CD4-positive, alpha-beta T cell (primary cell): ENCODE measurements at regions not wholly inside any gene's neighbourhood (a gene's known extent, or its start where the extent isn't known, plus 50 kb on each side); places are given as distances from the start of the nearest gene placed in this dataset.

ENCODE experiments used
- ATAC-seq: fragments of 200-7000 bp; cut with Tn5 transposase; one replicate; pipeline ENCODE4 v1.10.0; 2022; ENCODE audit warnings: mild to moderate bottlenecking; ENCODE audit not compliant: poor library complexity
- CTCF ChIA-PET: fragments of 350-600 bp; sonication (Branson Sonifier 250); formaldehyde crosslinking; loops from one replicate; lab custom pipeline; 2021; ENCODE audit warnings: antibody characterized with exemption, inconsistent platforms; lab: Charles Lee
- POLR2A ChIA-PET: fragments of 350-600 bp; sonication (Branson Sonifier 250); formaldehyde crosslinking; loops from one replicate; lab custom pipeline; 2021; ENCODE audit warnings: antibody characterized with exemption, inconsistent platforms; lab: Charles Lee
- DNase-seq, 14 experiments: peaks; one replicate each; pipeline ENCODE4 v3.0.0-alpha.2; 2013 to 2020; ENCODE audit warnings: mixed read lengths in 2 of 14
- H3K27ac ChIP-seq, 2 donors: one replicate each; pipeline versions ENCODE4 v1.5.1 to v1.7.0; 2013; ENCODE audit warnings: low read length in 2 of 2, low read depth in 1 of 2, mild to moderate bottlenecking in 1 of 2
- H3K27me3 ChIP-seq, 2 experiments: 1 replicate in 1 of 2; 2 replicates in 1 of 2; pipeline versions ENCODE4 v1.6.1 to v1.7.0; 2013; ENCODE audit warnings: low read length in 2 of 2, control low read depth in 1 of 2, mild to moderate bottlenecking in 1 of 2, moderate library complexity in 1 of 2; ENCODE audit not compliant: insufficient read depth in 2 of 2, control insufficient read depth in 1 of 2
- H3K36me3 ChIP-seq: one replicate; pipeline ENCODE4 v1.6.1; 2013; ENCODE audit warnings: low read length, control low read depth; ENCODE audit not compliant: insufficient read depth
- H3K4me1 ChIP-seq: one replicate; pipeline ENCODE4 v1.6.1; 2013; ENCODE audit warnings: low read length, control low read depth; ENCODE audit not compliant: insufficient read depth
- H3K4me3 ChIP-seq: one replicate; pipeline ENCODE4 v1.5.1; 2013; ENCODE audit warnings: mild to moderate bottlenecking, low read length, moderate library complexity
- H3K9me3 ChIP-seq, 2 experiments: 1 replicate in 1 of 2; 2 replicates in 1 of 2; pipeline versions ENCODE4 v1.6.1 to v1.7.0; 2013; ENCODE audit warnings: low read length in 2 of 2, mild to moderate bottlenecking in 2 of 2, control low read depth in 1 of 2, moderate library complexity in 1 of 2; ENCODE audit not compliant: control insufficient read depth in 1 of 2, insufficient read depth in 1 of 2
- H3K27ac Mint-ChIP-seq: one replicate; pipeline ENCODE4 v1.8.0; 2020; ENCODE audit warnings: mixed read lengths
- H3K27me3 Mint-ChIP-seq: one replicate; pipeline ENCODE4 v1.8.0; 2021; ENCODE audit warnings: mixed read lengths
- H3K36me3 Mint-ChIP-seq: one replicate; pipeline ENCODE4 v1.8.0; 2021; ENCODE audit warnings: low read depth, mixed read lengths
- H3K4me1 Mint-ChIP-seq: one replicate; pipeline ENCODE4 v1.8.0; 2021; ENCODE audit warnings: low read depth, mixed read lengths
- H3K4me3 Mint-ChIP-seq: one replicate; pipeline ENCODE4 v1.8.0; 2020; ENCODE audit warnings: mild to moderate bottlenecking, mixed read lengths
- H3K9me3 Mint-ChIP-seq: one replicate; pipeline ENCODE4 v1.8.0; 2020; ENCODE audit warnings: mixed read lengths
- intact Hi-C, 2 experiments: fragments of 100-400 bp; cut with DNase I in 1 of 2; cut with micrococcal nuclease in 1 of 2; formaldehyde crosslinking; loops; one replicate each; pipeline versions ENCODE4 v1.15.1 to v1.9.0; 2023 to 2025; cut with DNase I, micrococcal nuclease
- TF ChIP-seq, protein P1 (sequence below): fragments of 200-600 bp; IDR thresholded peaks from one replicate; pipeline ENCODE4 v1.8.0; 2022; ENCODE audit warnings: antibody characterized with exemption, mild to moderate bottlenecking

DNA sequence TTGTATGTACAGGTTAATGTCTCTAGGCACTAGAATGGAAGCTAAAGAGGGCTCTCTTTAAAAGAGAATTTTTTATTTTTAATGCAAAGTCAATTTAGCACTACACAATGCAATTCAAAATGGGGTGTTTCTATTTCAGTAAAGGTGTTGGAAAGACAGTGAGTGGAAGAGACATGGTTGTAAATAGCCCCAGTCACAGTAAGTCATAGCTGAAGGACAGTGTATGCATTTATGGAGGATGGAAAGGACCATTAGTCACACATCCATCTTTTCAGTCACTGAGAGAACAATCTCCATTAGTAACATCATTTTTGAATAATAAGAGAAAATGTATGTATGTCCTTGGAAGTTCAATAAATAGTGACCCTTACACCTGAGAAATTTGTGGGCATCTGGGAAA lies 148.0 kb downstream of the PDHA2 start:
- intact Hi-C loops, result no loop called here
- no peaks in the 10 kb centered on the region for H3K27me3 Mint-ChIP-seq

DNA sequence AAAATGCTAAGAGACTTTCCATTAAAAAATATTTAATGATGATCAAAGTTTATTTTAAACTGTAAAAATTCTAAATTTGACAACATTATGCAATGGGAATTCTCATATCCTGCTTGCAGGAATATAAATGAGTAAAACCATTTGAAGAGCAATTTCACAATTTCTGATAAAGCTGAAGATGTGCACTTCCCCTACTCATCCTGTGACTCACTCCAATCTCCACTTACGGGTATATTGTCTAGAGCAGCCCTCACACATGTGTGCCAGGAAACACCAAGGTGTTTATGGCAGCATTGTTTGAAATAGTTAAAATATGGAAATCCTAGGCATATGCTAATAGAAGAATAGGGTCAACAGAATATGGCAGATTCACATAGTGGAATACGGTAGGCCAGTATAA lies 158.4 kb downstream of the PDHA2 start:
- TF ChIP-seq, protein P1, sequence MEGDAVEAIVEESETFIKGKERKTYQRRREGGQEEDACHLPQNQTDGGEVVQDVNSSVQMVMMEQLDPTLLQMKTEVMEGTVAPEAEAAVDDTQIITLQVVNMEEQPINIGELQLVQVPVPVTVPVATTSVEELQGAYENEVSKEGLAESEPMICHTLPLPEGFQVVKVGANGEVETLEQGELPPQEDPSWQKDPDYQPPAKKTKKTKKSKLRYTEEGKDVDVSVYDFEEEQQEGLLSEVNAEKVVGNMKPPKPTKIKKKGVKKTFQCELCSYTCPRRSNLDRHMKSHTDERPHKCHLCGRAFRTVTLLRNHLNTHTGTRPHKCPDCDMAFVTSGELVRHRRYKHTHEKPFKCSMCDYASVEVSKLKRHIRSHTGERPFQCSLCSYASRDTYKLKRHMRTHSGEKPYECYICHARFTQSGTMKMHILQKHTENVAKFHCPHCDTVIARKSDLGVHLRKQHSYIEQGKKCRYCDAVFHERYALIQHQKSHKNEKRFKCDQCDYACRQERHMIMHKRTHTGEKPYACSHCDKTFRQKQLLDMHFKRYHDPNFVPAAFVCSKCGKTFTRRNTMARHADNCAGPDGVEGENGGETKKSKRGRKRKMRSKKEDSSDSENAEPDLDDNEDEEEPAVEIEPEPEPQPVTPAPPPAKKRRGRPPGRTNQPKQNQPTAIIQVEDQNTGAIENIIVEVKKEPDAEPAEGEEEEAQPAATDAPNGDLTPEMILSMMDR, result no peak
- intact Hi-C loops, result no loop called here
- POLR2A ChIA-PET, result no interaction called here
- CTCF ChIA-PET, result no interaction called here
- Mint-ChIP-seq H3K4me3 (no peak overlapping the region), H3K9me3 (no peaks in the 10 kb centered on the region), H3K36me3 (no peaks in the 10 kb centered on the region), H3K27ac (no peak overlapping the region), H3K27me3 (no peaks in the 10 kb centered on the region), H3K4me1 (no peaks in the 10 kb centered on the region)
- ATAC-seq (no peak), DNase-seq (no peak)
- Histone ChIP-seq H3K27me3 (no peaks in the 10 kb centered on the region), H3K4me3 (no peak overlapping the region), H3K4me1 (no peaks in the 10 kb centered on the region), H3K27ac (no peak overlapping the region), H3K9me3 (no peaks in the 10 kb centered on the region), H3K36me3 (no peaks in the 10 kb centered on the region)

More for the DNA sequence above, 148.0 kb downstream of the PDHA2 start:
- H3K4me1 Mint-ChIP-seq, result peaks cover 8% of the 10 kb centered on the region
- H3K36me3 Mint-ChIP-seq, result no peaks in the 10 kb centered on the region
- no peak overlapping the region for H3K27ac ChIP-seq
- POLR2A ChIA-PET, result no interaction called here
- H3K9me3 ChIP-seq, result no peaks in the 10 kb centered on the region
- no peak overlapping the region for H3K4me3 Mint-ChIP-seq
- CTCF ChIA-PET, result no interaction called here
- H3K4me3 ChIP-seq, result no peak overlapping the region
- no peaks in the 10 kb centered on the region for H3K27me3 ChIP-seq
- TF ChIP-seq, protein P1, result no peak
- ATAC-seq, result no peak
- H3K9me3 Mint-ChIP-seq, result no peaks in the 10 kb centered on the region
- no peaks in the 10 kb centered on the region for H3K4me1 ChIP-seq
- DNase-seq, result no peak
- no peak overlapping the region for H3K27ac Mint-ChIP-seq
- H3K36me3 ChIP-seq, result no peaks in the 10 kb centered on the region

DNA sequence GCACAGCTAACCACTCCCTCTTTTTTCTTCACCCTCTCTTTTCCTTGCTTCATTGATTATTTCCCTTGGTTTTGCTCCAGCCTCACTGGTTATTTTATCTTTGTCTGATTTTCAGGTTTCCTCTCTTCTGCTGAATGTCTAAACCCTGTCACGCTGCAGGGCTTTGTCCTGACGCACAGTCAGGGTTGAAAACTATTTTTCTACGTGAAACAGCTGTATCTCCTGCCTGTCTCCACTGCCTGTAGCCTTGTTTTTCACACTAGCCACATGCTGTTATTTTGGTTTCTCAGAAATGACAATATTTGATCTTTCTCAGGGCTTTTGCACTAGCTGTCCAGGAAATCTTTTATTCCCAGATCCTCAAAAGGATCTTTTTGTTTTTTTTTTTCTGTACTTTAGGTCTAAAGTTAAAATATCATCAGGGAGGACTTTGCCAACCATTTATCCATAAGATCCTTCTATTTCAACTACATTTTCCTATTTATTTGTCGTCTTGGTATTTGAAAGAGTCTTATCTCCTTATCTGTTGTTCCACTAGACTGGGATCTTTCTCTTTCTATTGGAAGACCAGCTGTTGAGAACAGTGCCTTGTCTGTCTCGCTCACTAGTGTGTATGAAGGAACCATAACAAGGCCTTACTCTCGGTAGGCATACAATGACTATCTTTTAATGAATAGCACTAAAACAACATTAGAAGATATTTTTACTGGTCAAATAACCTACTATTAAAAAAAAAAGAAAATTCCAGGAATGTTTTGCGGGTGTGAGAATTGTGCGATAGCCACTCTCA lies 164.3 kb downstream of the PDHA2 start:
- no peak overlapping the region for H3K4me3 ChIP-seq
- no peaks in the 10 kb centered on the region for H3K27me3 ChIP-seq
- TF ChIP-seq, protein P1, result no peak
- Mint-ChIP-seq H3K9me3 (no peaks in the 10 kb centered on the region), H3K27ac (no peak overlapping the region), H3K4me1 (no peaks in the 10 kb centered on the region), H3K36me3 (no peaks in the 10 kb centered on the region), H3K4me3 (no peak overlapping the region), H3K27me3 (no peaks in the 10 kb centered on the region)
- no peak for ATAC-seq
- no peak for DNase-seq
- H3K36me3 ChIP-seq, result no peaks in the 10 kb centered on the region
- ChIA-PET POLR2A (no interaction called here), CTCF (no interaction called here)
- H3K9me3 ChIP-seq, result no peaks in the 10 kb centered on the region
- intact Hi-C loops, result no loop called here
- no peaks in the 10 kb centered on the region for H3K4me1 ChIP-seq
- H3K27ac ChIP-seq, result no peak overlapping the region
